ENCODE measurements at regions not wholly inside any gene's neighbourhood (a gene's known extent, or its start where the extent isn't known, plus 50 kb on each side); places are given as distances from the start of the nearest gene placed in this dataset.

DNA sequence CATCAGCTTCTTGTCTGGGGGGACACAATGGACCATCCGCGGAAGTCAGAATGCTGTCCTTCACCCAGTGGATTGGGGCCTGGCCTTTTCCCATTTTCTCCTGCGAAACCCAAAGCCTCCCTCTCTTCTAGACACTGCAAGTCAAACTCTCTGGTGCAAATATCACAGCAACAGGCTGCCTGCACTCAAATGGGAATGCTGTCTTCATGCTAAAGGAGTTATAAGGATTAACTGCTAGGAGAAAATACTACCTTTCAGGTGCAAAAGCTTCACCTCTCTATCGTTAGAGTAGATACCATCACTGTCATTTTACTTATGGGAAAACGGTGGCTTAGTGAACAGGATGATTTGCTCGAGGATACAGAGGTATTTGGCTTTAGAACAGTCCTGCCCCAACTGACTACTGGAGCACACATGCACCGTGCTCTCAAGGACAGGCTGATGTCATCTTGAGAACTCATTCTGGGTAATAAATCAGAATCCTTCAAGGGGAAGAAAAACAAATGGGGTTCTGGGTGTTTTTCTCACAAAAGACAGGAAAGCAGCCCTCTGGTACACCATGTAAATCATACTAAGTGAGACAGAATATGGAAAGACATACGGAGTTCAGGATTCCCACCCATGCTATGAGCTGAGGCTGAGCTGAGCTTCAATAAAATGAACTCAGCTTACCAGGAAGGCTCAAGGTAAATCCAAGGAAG is 100.9 kb downstream of the SAMD9 start:
- no peak for DNase-seq
- intact Hi-C loops (cut with DNase I) = no loop called here

DNA sequence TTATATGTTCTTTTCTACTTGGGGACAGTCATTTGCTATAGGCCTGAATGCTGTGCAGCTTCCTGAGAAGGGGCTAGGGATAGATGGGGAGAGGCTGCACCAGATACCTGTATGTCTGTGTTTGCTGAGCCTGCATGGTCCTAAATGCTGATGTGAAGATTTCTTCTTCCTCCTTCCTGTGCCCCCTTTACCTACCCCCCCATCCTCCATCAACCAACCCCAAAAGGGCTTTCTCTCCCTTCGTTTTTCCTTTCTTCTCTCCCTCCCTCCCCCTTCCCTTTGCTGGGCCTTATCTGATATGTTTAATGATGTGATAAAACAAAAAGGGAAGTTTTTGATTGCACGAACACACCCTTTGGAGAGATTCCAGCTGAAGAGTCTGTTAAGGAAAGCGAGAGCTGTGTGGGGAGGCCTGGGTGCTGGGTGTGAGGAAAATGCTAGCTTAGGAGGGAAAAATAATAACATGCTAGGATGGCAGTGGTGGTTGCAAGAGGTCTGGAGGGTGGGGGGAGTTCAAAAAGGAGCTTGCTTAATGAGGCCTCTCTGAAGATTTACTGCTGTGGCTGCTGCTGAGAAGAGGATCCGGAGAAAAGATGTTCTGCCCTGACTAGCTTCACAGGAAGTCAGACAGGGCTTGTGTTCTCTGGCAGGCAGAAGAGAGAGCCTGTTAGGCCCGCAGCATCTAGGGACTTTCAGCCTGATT is 101.8 kb downstream of the SAMD9 start:
- intact Hi-C loops (cut with DNase I) = no loop called here
- no peak for DNase-seq

DNA sequence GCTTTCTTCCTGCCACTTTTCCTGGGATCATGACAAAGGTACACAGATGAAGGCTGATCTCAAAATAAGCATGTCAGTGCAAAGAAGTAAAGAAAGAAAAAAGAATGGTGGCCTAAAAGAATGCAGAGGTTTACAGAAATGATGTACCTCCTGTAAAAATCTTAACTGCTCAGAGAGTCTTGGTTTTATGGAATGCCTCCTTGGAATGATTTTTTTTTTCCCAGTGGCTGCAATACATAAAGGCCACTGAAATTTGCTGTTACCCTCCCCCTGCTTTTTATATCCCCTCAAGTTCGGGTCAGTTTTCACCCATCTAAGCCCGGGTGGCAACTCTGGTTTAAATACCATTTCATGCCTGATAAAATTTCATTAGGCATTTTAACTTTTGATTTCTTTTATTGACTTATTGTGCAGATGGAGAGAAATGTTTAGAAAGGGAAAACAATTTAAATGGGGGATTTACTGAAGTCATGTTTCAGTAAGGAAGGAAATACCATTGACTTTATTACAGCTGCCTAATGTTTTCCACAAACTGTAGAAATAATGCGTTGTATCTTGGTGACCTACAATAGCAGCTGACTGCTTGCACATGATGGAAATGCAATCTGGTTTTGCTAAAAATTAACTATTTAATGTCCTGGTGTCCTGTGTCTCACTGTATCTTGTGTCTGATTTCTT is 102.5 kb downstream of the SAMD9 start:
- intact Hi-C loops (cut with DNase I) = no loop called here
- DNase-seq = no peak

DNA sequence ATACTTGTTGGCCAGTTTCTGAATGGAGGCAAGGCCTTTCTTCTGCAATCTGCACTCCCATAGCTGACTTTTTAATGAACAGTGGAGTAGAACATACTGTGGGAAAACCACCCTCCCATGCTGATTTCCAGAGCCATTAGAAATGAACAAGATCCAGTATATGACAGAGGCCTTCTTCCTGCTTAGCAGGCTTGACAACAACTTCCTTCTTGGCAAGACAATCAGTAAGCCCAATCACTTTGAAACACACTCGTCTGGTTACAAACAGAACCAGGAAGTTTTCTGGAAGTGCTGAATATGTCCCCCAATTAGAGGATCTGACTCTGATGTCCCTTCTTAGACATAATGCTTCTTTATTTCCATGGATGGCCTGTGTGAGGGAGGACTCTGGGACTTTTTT is 103.4 kb downstream of the SAMD9 start:
- intact Hi-C loops (cut with DNase I) = no loop called here
- no peak for DNase-seq

DNA sequence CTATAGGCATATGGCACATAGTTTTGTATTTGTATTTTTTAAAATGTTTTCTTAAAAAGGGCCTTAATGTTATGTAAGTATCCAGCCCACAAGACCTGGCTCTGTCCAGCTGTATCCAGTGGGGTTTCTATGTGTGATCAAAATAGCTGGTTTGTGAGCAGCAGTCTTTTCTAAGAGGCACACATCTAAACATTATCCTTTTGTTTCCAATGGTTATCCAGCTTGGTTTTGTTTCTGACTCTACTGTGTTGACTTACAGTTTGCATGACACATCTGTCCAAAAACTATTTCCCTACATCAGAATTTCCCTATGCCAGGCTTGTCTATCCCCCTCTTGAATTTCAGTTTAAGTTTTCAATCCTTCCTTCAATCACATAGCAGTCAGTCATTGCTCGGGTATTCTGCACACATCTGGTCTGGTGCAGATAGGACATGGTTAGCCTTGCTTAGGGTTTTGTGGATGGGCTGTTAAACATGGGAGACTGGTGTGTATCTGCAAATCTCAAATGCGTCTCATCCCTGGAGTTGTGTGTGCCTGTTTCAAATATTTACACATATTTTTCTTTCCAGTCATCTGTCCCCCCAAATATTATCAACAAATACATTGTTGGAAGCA is 104.2 kb downstream of the SAMD9 start:
- no peak for DNase-seq
- intact Hi-C loops (cut with DNase I) = no loop called here

DNA sequence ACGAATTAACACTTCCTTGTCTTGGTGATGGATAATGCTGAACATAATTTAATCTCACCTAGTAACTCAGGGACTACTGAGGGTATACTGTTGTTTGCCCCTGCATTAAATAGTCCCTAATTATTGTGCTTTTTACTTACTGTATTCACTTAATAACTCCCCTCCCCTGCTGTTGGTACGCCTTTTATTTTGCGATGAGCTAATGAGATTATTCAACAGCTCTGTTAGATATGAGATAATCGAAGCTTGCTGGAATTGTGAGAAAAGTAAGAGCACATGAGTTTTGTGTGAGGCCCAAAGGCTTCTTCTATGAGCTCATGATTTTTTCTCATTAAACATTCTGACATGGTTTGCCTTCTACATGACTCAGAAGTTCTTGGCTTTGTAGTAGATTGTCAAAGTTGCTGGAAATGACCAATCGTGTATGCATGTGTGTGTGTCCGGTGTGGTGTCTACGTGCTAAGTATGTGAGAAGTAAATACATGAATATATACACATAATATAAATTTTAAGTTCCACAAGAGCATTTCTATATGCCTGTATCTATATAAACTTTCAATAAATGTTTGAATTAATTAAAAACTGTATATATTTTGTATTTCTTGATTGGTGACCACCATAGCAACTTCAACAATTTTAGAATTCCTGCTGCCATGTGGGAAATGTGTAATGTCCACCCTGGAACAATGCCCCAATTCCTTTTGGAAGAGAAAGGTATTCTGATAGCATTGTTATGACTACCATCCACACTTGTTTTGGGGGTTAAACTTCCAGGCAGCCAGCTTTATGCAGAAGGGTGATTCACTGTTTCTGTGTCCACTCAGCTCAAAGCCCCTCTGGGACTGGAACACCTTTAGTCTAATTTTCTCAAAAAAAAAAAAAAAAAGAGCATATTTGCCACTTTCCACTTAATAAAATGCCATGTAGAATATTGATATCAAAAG is 106.2 kb downstream of the SAMD9 start:
- intact Hi-C loops (cut with DNase I) = no loop called here
- no peak for DNase-seq

DNA sequence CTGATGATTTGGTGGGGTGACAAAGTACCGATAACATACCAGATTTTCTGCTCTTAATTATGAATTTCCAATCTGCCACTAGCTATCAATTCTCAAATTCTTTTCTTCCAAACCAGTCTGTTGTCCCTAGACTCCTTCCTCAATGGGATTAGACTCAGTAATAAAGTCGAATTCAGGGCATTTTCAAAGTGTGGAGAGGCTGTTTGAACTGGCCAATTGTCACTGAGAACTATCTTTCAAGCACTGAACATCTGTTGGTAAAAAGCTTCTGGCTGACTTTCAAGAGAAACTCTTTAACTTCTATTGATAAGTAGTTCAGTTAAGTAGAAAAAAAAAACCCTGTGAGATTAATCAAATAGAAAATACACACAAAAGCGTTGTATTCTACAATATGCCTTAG is 108.9 kb downstream of the SAMD9 start:
- no peak for DNase-seq
- intact Hi-C loops (cut with DNase I) = no loop called here

DNA sequence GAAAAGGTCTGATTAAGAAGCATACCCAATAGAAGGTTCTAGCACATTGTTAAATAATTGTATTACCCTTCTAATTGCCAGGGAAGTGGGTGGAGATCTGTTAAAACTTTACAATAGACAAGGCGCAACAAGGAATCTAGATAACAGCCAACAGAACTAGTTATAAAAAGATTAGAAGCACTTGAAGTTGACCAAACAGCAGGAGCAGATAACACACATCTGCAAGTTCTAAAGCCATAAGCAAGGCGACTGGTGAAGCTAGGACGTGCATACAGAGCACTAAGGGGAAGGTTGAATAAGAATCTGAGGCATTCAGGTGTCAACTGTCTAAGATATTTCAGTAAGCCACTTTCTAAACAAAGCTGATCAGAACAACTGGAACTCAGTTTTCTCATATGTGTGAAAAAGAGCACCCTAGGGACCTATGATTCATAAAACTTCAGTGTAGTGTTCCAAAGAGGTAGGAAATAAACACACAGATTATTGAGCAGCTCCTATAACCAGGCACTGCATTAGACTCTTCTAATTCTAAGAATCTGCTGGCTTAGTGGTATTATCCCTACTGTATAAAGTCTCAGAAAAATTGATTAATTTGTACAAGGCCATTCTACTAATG is 111.2 kb downstream of the SAMD9 start:
- DNase-seq = no peak
- intact Hi-C loops (cut with DNase I) = no loop called here

DNA sequence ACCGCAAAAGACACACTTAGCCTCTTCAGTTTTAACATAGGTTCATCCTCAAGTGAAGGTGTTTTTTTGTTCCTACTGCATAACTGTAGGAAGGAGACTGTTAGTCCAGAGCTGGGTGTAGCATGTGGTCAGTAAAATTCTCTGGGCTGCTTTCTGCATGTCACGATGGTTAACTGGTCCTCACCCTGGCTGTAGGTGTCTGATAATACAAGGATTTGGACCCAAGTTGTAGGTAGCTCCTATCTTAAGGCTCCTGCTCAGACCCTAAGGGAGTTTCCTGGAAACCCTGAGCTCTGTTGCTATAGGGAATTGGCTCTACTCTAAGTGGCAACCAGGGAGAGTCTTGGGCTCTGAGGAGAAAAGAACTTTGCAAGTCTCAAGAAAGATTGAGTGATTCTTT is 112.9 kb downstream of the SAMD9 start:
- intact Hi-C loops (cut with DNase I) = no loop called here
- DNase-seq = no peak

DNA sequence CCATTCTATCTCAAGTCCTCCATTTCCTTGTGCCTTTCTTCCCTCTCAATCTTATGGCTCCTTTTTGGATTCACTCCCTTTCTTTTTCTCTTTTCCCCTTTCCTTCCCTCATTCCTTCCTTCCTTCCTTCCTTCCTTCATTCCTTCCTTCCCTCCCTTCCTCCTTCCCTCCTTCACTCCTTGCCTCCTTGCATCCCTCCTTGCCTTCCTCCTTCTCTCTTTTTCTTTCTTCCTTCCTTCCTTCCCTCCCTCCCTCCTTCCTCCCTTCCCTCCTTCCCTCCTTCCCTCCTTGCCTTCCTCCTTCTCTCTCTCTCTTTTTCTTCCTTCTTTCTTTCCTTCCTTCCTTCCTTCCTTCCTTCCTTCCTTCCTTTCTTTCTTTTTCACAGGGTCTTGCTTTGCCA is 120.1 kb downstream of the SAMD9 start:
- intact Hi-C loops (cut with DNase I) = no loop called here
- no peak for DNase-seq

DNA sequence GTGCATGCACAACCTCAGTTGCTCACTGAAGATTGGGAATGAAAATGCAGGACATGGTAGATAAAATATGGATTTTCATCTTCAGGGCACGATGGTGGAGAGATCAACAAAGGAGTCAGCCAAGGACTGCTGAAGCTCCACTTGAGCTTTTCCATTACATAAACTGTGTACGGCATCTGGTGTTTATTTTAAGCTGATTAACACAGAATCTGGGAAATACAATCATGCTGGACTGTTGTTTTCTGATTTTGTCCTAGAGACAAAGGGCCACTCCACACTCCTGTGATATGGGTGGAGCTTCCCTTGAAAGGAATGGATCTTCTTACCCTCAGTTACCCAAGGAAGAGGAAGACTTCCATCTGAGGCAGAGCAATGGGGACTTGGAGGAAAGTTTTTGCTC is 120.6 kb downstream of the SAMD9 start:
- intact Hi-C loops (cut with DNase I) = no loop called here
- DNase-seq = no peak

DNA sequence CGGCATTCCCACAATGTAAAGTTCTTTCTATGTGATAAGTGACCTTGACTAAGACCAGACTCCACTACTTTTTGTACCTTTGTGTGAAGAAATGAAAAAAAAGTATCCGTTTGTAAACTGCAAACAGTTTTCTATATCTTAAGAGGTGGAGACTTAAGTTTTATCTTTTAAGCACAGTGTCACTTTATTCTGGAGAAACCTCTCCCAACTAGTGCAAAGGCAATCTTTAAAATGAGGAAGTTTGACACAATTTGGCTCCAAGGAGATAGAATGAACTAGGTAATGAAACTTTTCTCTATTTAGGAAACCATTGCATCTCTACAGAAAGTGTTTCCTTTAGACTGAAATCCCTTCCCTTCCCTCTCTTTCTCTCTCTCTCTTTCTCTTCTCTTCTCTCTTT is 122.9 kb downstream of the SAMD9 start:
- intact Hi-C loops (cut with DNase I) = no loop called here
- DNase-seq = no peak

DNA sequence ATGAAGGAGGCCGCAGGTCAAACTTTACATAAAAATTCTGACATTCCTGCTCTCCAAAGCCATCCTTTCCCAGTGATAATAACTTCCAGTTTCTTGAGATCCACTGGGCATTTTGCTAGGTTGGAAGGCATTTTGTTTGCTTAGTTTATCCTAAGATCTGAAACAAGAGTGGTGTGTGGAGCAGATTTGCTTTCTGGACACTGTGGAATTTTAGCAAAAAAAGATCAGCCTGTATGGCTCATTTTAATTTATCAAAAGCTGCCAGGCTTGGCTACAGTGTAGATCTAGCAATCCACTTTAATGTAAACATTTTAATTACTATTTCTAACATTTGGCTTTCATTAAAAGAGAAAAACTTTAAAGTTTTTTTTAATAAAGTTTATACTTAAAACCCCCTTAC is 124.8 kb downstream of the SAMD9 start:
- intact Hi-C loops (cut with DNase I) = no loop called here
- DNase-seq = no peak

DNA sequence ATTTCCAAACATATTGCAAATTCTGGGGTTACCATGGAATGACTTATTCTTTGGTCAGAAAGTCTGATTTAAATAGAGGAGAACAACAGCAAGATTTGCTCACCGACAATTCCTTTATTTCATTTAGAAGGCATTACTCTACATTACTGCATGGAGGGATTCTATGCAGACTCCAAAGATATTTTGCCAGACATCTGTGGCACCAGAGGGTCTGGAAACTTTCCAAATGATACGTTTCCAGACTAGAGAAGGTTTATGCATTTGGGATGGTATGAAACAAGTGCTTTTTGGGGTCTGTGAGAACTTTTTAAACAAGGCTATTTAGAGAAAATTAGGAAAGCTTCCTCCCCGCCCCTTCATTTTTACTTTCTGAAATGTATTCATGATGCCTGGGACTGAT is 125.3 kb downstream of the SAMD9 start:
- no peak for DNase-seq
- intact Hi-C loops (cut with DNase I) = no loop called here

DNA sequence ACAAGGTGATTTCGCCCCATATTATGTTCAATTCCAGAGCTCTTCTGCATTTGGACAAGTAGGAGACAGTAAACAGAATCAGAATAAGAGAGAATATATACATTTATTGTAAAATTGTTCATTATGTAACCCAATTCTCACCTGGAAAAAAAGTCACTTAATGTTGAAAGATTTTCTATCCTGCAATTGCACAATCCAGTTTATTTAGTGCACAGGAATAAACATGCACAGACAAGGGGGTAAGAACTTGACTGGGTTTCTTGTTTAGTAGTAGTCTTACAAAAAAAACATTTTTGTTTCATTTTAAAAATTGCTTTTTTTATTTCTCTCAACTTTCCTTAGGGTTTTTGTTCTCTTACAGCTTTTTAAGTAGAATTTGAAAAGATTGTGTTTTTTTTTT is 126.6 kb downstream of the SAMD9 start:
- no peak for DNase-seq
- intact Hi-C loops (cut with DNase I) = no loop called here

DNA sequence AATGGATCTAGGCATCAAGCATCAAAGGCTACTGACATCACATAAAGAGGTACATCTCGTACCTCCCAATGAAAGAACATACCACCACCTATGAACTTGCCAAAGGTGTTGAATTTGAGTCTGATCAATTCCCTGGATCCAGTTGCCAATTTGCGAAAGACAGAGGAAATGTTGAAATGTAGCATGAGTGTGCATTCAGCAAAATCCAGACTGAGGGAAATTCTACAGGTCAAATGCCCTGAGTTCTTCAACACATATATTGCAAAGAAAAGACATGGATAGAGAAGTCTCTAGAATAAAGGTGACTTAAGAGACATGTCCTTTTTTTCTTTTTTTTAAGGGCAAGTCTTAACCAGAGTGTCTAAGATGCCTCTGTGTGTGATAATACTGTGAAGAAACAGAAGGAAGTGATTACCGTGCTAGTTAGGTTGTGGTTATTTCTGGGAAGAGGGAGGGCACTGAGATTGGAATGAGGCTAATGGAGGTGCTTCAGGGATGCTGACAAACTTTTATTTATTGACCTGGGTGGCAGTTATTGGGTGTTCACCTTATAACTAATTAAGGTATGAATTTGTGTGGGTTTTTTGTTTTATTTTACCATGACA is 128.7 kb downstream of the SAMD9 start:
- DNase-seq = no peak
- intact Hi-C loops (cut with DNase I) = no loop called here

DNA sequence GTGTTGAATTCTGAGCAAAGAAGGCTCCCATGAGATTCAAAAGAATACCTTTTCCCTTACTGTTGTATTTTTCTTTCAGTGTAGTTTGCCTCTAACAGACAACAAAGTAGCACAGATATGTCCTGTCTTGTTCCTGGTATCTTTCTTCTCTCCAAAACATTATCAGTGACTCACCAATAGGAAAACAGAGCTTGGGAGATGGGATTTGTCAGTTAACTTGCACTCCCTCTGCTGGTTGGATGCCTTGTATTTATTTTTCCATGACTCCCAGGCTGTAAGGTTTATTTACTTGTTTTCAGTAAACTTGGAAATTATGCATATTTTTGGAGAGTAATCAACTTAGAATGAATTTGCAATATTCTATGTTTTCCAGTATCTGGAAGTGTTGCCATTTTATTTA is 129.7 kb downstream of the SAMD9 start:
- DNase-seq = no peak
- intact Hi-C loops (cut with DNase I) = no loop called here

DNA sequence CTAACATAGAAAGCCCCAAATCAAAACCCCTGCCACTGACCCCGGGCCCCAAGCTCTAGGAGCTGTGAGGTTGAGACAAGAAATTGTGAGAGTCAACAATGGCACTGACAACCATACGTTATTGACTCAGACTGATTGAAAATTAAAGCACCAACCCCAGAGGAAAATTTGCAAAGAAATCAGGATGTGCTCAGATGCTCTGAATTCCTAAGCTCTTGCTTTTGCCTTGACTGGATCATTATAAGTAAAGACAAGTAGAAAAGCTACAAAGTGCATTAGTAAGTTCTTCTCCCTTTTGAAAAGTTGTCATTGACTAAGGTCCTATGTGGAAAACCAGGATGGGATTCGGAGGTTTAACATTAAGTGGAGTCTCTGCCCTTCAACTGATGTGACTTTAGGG is 130.2 kb downstream of the SAMD9 start:
- DNase-seq = no peak
- intact Hi-C loops (cut with DNase I) = no loop called here

DNA sequence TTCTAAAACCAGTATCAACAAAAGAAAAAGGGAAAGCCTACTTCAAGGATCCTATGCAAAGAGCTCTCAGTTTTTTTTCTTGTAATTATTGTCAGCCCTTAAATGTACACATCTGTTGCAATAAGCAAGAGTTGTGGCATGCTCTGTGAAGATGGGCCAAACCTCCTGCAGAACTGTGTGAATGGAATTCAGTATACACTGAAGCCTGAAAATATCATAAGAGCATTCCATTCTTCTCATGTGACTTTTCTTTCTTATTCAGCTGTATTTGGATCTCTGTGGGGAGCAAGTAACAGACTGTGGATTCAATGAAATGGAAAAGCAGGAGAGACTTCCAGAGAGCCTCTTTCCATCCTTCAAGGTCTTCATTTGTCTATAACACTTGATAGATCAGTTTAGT is 130.7 kb downstream of the SAMD9 start:
- intact Hi-C loops (cut with DNase I) = no loop called here
- DNase-seq = no peak

DNA sequence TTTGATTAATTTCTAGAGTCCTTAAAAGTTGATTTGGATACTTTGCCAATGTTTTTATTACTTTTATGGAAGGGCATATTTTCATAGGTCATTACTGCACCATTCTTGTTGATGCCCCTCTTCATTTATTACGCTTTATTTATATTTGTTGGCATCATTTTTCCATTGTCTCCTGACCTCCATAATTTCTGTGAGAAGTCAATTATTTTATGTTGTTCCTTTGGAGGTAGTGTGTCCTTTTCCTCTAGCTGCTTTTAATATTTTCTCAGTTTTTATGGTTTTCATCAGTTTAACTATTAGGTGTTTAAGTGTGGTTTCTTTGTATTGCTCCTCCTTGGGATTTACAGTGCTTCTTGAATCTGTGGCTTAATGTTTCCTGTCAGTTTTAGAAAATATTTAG is 134.9 kb downstream of the SAMD9 start:
- intact Hi-C loops (cut with DNase I) = no loop called here
- DNase-seq = no peak

Data from posterior cingulate gyrus (tissue), 11 donors.